DND-41 (cell line): ENCODE measurements at regions not wholly inside any gene's neighbourhood (a gene's known extent, or its start where the extent isn't known, plus 50 kb on each side); places are given as distances from the start of the nearest gene placed in this dataset.

Source experiments
- ATAC-seq: fragments of 200-7000 bp; cut with Tn5 transposase; 3 replicates; pipeline ENCODE4 v1.9.1; 2021; ENCODE audit warnings: low read depth; ENCODE audit not compliant: insufficient read depth
- DNase-seq: peaks from one replicate; pipeline ENCODE4 v3.0.0-alpha.2; 2020
- H2AFZ ChIP-seq: 2 replicates; pipeline ENCODE4 v1.6.0; 2012; ENCODE audit warnings: low read depth, low read length
- H3K27ac ChIP-seq: 2 replicates; pipeline ENCODE4 v1.5.1; 2012; ENCODE audit warnings: low read length, inconsistent platforms
- H3K27me3 ChIP-seq: fragments of 200-600 bp; sonication (generic); 2 replicates; pipeline ENCODE4 v1.6.0; 2012; ENCODE audit warnings: low read length, mild to moderate bottlenecking, inconsistent platforms; ENCODE audit not compliant: insufficient read depth, poor library complexity
- H3K36me3 ChIP-seq: 2 replicates; pipeline ENCODE4 v1.5.1; 2012; ENCODE audit warnings: low read length, inconsistent platforms; ENCODE audit not compliant: insufficient read depth
- H3K4me1 ChIP-seq: 2 replicates; pipeline ENCODE4 v1.5.1; 2012; ENCODE audit warnings: mild to moderate bottlenecking, low read length; ENCODE audit not compliant: insufficient read depth
- H3K4me2 ChIP-seq: 2 replicates; pipeline ENCODE4 v1.6.0; 2012; ENCODE audit warnings: mild to moderate bottlenecking, moderate library complexity, low read length, inconsistent platforms; ENCODE audit not compliant: insufficient read depth
- H3K4me3 ChIP-seq, 2 experiments: fragments of 200-600 bp in 1 of 2; shearing (Covaris generic) in 1 of 2; 2 replicates each; pipeline ENCODE4 v1.5.1; 2012 to 2016; ENCODE audit warnings: inconsistent platforms in 2 of 2, low read length in 2 of 2, mild to moderate bottlenecking in 2 of 2, low read depth in 1 of 2, moderate library complexity in 1 of 2
- H3K79me2 ChIP-seq: 2 replicates; pipeline ENCODE4 v1.6.0; 2012; ENCODE audit warnings: low read length, inconsistent platforms; ENCODE audit not compliant: insufficient read depth
- H3K9ac ChIP-seq: 2 replicates; pipeline ENCODE4 v1.6.0; 2012; ENCODE audit warnings: low read depth, mild to moderate bottlenecking, inconsistent platforms, low read length, moderate library complexity
- H3K9me3 ChIP-seq: 2 replicates; pipeline ENCODE4 v1.5.1; 2012; ENCODE audit warnings: low read length, moderate library complexity, mild to moderate bottlenecking, inconsistent platforms; ENCODE audit not compliant: insufficient read depth, severe bottlenecking
- H4K20me1 ChIP-seq: 2 replicates; pipeline ENCODE4 v1.6.0; 2012; ENCODE audit warnings: low read length; ENCODE audit not compliant: insufficient read depth
- CTCF ChIP-seq: IDR thresholded peaks from 2 replicates; pipeline ENCODE4 v1.5.1; 2012; ENCODE audit warnings: borderline replicate concordance, low read length, moderate library complexity, mild to moderate bottlenecking; ENCODE audit not compliant: poor library complexity, severe bottlenecking; ENCODE audit errors: extremely low read depth
- EZH2 ChIP-seq: IDR thresholded peaks from 3 replicates; pipeline ENCODE4 v1.6.1; 2012; ENCODE audit warnings: borderline replicate concordance, low read depth, mild to moderate bottlenecking, moderate library complexity, low read length, inconsistent platforms; ENCODE audit not compliant: severe bottlenecking

- TF ChIP-seq CTCF (no peak), EZH2 (no peak)
- H3K4me2 ChIP-seq: no peak overlapping the region
Observed at GRCh38 chr16:48918520-48919258, 308.7 kb upstream of the N4BP1 start.

GRCh38 chr16:48916566-48916965 is 306.6 kb upstream of the N4BP1 start:
- Histone ChIP-seq H3K4me3 (no peak overlapping the region), H2AFZ (no peak overlapping the region), H3K79me2 (no peaks in the 10 kb centered on the region), H3K9ac (no peak overlapping the region), H3K9me3 (no peaks in the 10 kb centered on the region), H3K36me3 (no peaks in the 10 kb centered on the region), H3K27ac (no peak overlapping the region), H3K27me3 (peaks cover 5% of the 10 kb centered on the region), H3K4me1 (no peaks in the 10 kb centered on the region), H3K4me2 (no peak overlapping the region), H4K20me1 (no peaks in the 10 kb centered on the region; the same call in 1 of the 2 replicates)
- TF ChIP-seq CTCF (no peak), EZH2 (no peak)
- DNase-seq (no peak), ATAC-seq (no peak)

More at GRCh38 chr16:48918520-48919258, 308.7 kb upstream of the N4BP1 start:
- Histone ChIP-seq H3K79me2 (no peaks in the 10 kb centered on the region), H4K20me1 (no peaks in the 10 kb centered on the region; the same call in 1 of the 2 replicates), H3K9ac (no peak overlapping the region), H2AFZ (no peak overlapping the region), H3K27ac (no peak overlapping the region), H3K4me1 (no peaks in the 10 kb centered on the region), H3K36me3 (no peaks in the 10 kb centered on the region), H3K9me3 (no peaks in the 10 kb centered on the region), H3K4me3 (no peak overlapping the region), H3K27me3 (no peaks in the 10 kb centered on the region)
- DNase-seq (no peak), ATAC-seq (no peak)

GRCh38 chr16:48914070-48914469 is 304.1 kb upstream of the N4BP1 start:
- DNase-seq (no peak), ATAC-seq (no peak)
- no peaks in the 10 kb centered on the region for H3K36me3 ChIP-seq
- TF ChIP-seq CTCF: no peak
- no peak for TF ChIP-seq EZH2
- H3K79me2 ChIP-seq: no peaks in the 10 kb centered on the region
- H3K9me3 ChIP-seq: no peaks in the 10 kb centered on the region
- no peak overlapping the region for H2AFZ ChIP-seq
- H3K4me2 ChIP-seq: no peak overlapping the region
- no peak overlapping the region for H3K9ac ChIP-seq
- peaks cover 11% of the 10 kb centered on the region for H3K27me3 ChIP-seq
- no peak overlapping the region for H3K4me3 ChIP-seq
- no peak overlapping the region for H3K27ac ChIP-seq
- H4K20me1 ChIP-seq: no peaks in the 10 kb centered on the region; the same call in 1 of the 2 replicates
- no peaks in the 10 kb centered on the region for H3K4me1 ChIP-seq

- Histone ChIP-seq H3K27ac (no peak overlapping the region), H3K9ac (no peak overlapping the region), H4K20me1 (no peaks in the 10 kb centered on the region; the same call in 1 of the 2 replicates), H3K27me3 (peaks cover 11% of the 10 kb centered on the region), H3K79me2 (no peaks in the 10 kb centered on the region), H2AFZ (no peak overlapping the region), H3K36me3 (no peaks in the 10 kb centered on the region), H3K9me3 (no peaks in the 10 kb centered on the region), H3K4me2 (no peak overlapping the region), H3K4me3 (no peak overlapping the region), H3K4me1 (no peaks in the 10 kb centered on the region)
- DNase-seq (no peak), ATAC-seq (no peak)
- no peak for TF ChIP-seq EZH2
- no peak for TF ChIP-seq CTCF
Observed at GRCh38 chr16:48913384-48913783, 303.4 kb upstream of the N4BP1 start.
